Adrenal gland (tissue), 9 donors: ENCODE measurements at regions not wholly inside any gene's neighbourhood (a gene's known extent, or its start where the extent isn't known, plus 50 kb on each side); places are given as distances from the start of the nearest gene placed in this dataset.

Source experiments
- DNase-seq, 7 donors: peaks; one replicate each; pipeline ENCODE4 v3.0.0-alpha.2; 2019 to 2020
- H3K27ac ChIP-seq, 5 donors: fragments of 200-600 bp; sonication (generic) in 4 of 5; 1 replicate in 3 of 5; 2 replicates in 2 of 5; pipeline versions ENCODE4 v1.5.1 to v1.8.0; 2016 to 2020; ENCODE audit warnings: mild to moderate bottlenecking in 1 of 5
- H3K27me3 ChIP-seq: fragments of 200-600 bp; 2 replicates; pipeline ENCODE4 v1.8.0; 2021
- H3K36me3 ChIP-seq, 2 donors: fragments of 200-600 bp; replicated peaks in 1 of 2; 1 replicate in 1 of 2; 2 replicates in 1 of 2; pipeline versions ENCODE4 v1.5.1 to v1.8.0; 2018 to 2022
- H3K4me1 ChIP-seq, 2 donors: fragments of 200-600 bp; replicated peaks in 1 of 2; 1 replicate in 1 of 2; 2 replicates in 1 of 2; pipeline versions ENCODE4 v1.5.1 to v1.8.0; 2018 to 2021
- H3K4me3 ChIP-seq, 4 donors: fragments of 200-600 bp; sonication (generic) in 3 of 4; one replicate each; pipeline ENCODE4 v1.5.1; 2016 to 2018
- H3K9me3 ChIP-seq, 3 donors: fragments of 200-600 bp; sonication (generic) in 1 of 3; replicated peaks in 1 of 3; 1 replicate in 2 of 3; 2 replicates in 1 of 3; pipeline versions ENCODE4 v1.5.1 to v1.8.0; 2016 to 2021
- CTCF ChIP-seq, 6 experiments: fragments of 450-650 bp in 4 of 6; fragments of 200-600 bp in 2 of 6; sonication (generic) in 1 of 6; IDR thresholded peaks; 1 replicate in 5 of 6; 2 replicates in 1 of 6; pipeline versions ENCODE4 v1.5.1 to v1.8.0; 2016 to 2021; ENCODE audit warnings: antibody characterized with exemption in 6 of 6, mild to moderate bottlenecking in 2 of 6, moderate library complexity in 1 of 6
- POLR2A ChIP-seq, 2 donors: fragments of 450-650 bp; IDR thresholded peaks; one replicate each; pipeline ENCODE4 v1.6.1; 2017; ENCODE audit warnings: antibody characterized with exemption in 2 of 2, mild to moderate bottlenecking in 2 of 2, moderate library complexity in 1 of 2
- WGBS, 4 donors: extraction: QIAGEN DNeasy Blood & Tissue Kit in 2 of 4; methylation state at CpG; one replicate each; pipeline versions ENCODE4 v1.1.5 to v1.1.7; 2013 to 2017; 5-methylcytosine and 5-hydroxymethylcytosine counted together
- intact Hi-C, 2 donors: fragments of 100-400 bp; cut with DNase I; formaldehyde crosslinking; loops; one replicate each; pipeline versions ENCODE4 v1.14.1 to v1.15.0; 2022 to 2023
- donor health status: healthy with polysubstance abuse.
- donor health status: Bipolar disorder and iron deficiency.
- donor health status: DM: yes; HTN: yes; CAD: no.
- donor health status: DM: no; HTN: no; CAD: no.
- donor health status: DM: no; HTN: no; CAD: no.

DNA sequence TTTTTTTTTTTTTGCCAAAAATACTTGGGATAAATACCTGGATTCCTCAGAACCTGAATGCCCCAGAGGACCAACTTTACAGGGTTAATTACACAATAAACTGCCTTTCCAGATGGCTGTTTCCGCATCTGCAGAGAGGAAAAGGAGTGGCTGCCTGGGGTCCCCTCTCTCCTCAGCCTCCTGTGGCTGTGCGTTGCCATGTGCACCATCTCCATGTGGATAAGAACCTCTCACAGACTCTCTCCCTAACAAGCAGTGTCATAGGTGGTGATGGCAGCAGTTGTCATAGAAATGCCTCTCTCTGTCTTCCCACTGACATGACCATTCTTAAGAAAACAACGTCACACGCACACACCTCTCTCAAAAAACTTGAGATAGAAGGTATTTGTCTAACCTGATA lies 179.4 kb downstream of the RPLP1 start:
- WGBS, 4 donors, result 44 to 57% (median 53%) methylated on average over 4 of the region's 4 CpGs
- TF ChIP-seq CTCF (IDR thresholded peaks at IDR 0.05), result no peak
- TF ChIP-seq POLR2A (IDR thresholded peaks at IDR 0.05), result no peak
- H3K4me3 ChIP-seq, result no peak overlapping the region
- intact Hi-C loops, result no loop called here
- no peak overlapping the region for H3K27ac ChIP-seq
- no peak for DNase-seq
- no peaks in the 10 kb centered on the region for H3K36me3 ChIP-seq
- peaks cover 11% of the 10 kb centered on the region for H3K27me3 ChIP-seq
- no peaks in the 10 kb centered on the region for H3K4me1 ChIP-seq
- no peaks in the 10 kb centered on the region for H3K9me3 ChIP-seq

DNA sequence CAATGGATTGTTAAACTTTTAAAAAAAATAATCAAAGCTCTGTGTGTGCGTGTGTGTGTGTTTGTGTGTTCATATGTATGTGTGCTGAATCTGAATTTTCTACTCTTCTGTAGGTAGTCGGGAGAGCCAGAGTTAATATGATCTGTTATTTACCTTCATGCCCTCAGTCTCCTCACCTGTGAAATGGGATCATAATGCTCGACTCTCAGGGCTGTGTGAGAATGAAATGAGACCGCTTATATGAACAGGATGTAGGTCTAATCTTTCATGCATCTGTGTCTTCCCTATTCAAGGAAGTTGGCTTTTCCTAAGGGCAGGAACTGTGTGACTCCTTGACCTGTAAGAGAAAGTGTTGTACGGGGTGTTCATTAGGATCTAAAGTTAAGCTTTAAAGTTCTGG lies 182.2 kb downstream of the RPLP1 start:
- Histone ChIP-seq H3K4me3 (no peak overlapping the region), H3K27ac (no peak overlapping the region), H3K36me3 (no peaks in the 10 kb centered on the region), H3K27me3 (peaks cover 11% of the 10 kb centered on the region), H3K9me3 (no peaks in the 10 kb centered on the region), H3K4me1 (no peaks in the 10 kb centered on the region)
- WGBS, 4 donors, result 59 to 68% (median 67%) methylated on average over 5 of the region's 5 CpGs
- intact Hi-C loops, result no loop called here
- no peak for DNase-seq
- TF ChIP-seq CTCF (IDR thresholded peaks at IDR 0.05), result no peak

- Histone ChIP-seq H3K4me1 (no peaks in the 10 kb centered on the region), H3K27ac (no peak overlapping the region), H3K36me3 (no peaks in the 10 kb centered on the region), H3K9me3 (peaks cover 0 to 2% (median 0%) of the 10 kb centered on the region in 3 donors), H3K27me3 (peaks cover 9% of the 10 kb centered on the region), H3K4me3 (no peak overlapping the region)
- TF ChIP-seq CTCF (IDR thresholded peaks at IDR 0.05) (no peak), POLR2A (IDR thresholded peaks at IDR 0.05) (no peak)
- 44 to 52% (median 48%) methylated on average over 5 to 10 of the region's 10 CpGs for WGBS, 4 donors
- DNase-seq, result peak in 1 of 7 donors; percentile 6
- intact Hi-C loops, result no loop called here
Measured at GRCh38 chr15:69636169-69636915, 183.7 kb downstream of the RPLP1 start.

- DNase-seq, result no peak
- H3K4me1 ChIP-seq, result no peaks in the 10 kb centered on the region
- H3K9me3 ChIP-seq, result peaks cover 0 to 4% (median 0%) of the 10 kb centered on the region in 3 donors
- H3K36me3 ChIP-seq, result no peaks in the 10 kb centered on the region
- intact Hi-C loops, result no loop called here
- H3K4me3 ChIP-seq, result no peak overlapping the region
- no peak for TF ChIP-seq POLR2A (IDR thresholded peaks at IDR 0.05)
- no peak for TF ChIP-seq CTCF (IDR thresholded peaks at IDR 0.05)
- WGBS, 4 donors, result 70 to 75% (median 73%) methylated on average over 5 of the region's 5 CpGs
- H3K27me3 ChIP-seq, result no peaks in the 10 kb centered on the region
- no peak overlapping the region for H3K27ac ChIP-seq
Measured at GRCh38 chr15:69637818-69638217, 185.2 kb downstream of the RPLP1 start.
